Spleen (tissue), 11 donors: ENCODE measurements at regions not wholly inside any gene's neighbourhood (a gene's known extent, or its start where the extent isn't known, plus 50 kb on each side); places are given as distances from the start of the nearest gene placed in this dataset.

Experiments
- DNase-seq: peaks from one replicate; pipeline ENCODE4 v3.0.0-alpha.2; 2020
- H3K27ac ChIP-seq, 8 donors: fragments of 200-600 bp; sonication (generic) in 7 of 8; 1 replicate in 4 of 8; 2 replicates in 4 of 8; pipeline versions ENCODE4 v1.5.0 to v1.8.0; 2016 to 2021; ENCODE audit warnings: inconsistent platforms in 4 of 8, mild to moderate bottlenecking in 4 of 8, moderate library complexity in 1 of 8
- H3K27me3 ChIP-seq, 7 donors: fragments of 200-600 bp; sonication (generic) in 6 of 7; replicated peaks in 1 of 7; 1 replicate in 4 of 7; 2 replicates in 3 of 7; pipeline versions ENCODE4 v1.5.0 to v1.8.0; 2016 to 2021; ENCODE audit warnings: inconsistent platforms in 3 of 7, mild to moderate bottlenecking in 1 of 7
- H3K36me3 ChIP-seq, 6 donors: fragments of 200-600 bp; sonication (generic) in 5 of 6; 1 replicate in 4 of 6; 2 replicates in 2 of 6; pipeline versions ENCODE4 v1.5.0 to v1.8.0; 2016 to 2021; ENCODE audit warnings: inconsistent platforms in 2 of 6
- H3K4me1 ChIP-seq, 6 donors: fragments of 200-600 bp; sonication (generic) in 5 of 6; 1 replicate in 3 of 6; 2 replicates in 3 of 6; pipeline versions ENCODE4 v1.5.0 to v1.8.0; 2016 to 2021; ENCODE audit warnings: inconsistent platforms in 3 of 6
- H3K4me3 ChIP-seq, 8 donors: fragments of 200-600 bp; sonication (generic) in 7 of 8; 1 replicate in 4 of 8; 2 replicates in 4 of 8; pipeline versions ENCODE4 v1.5.0 to v1.8.0; 2016 to 2021; ENCODE audit warnings: inconsistent platforms in 4 of 8, mild to moderate bottlenecking in 4 of 8, moderate library complexity in 2 of 8
- H3K9me3 ChIP-seq, 8 donors: fragments of 200-600 bp; sonication (generic) in 7 of 8; 1 replicate in 4 of 8; 2 replicates in 4 of 8; pipeline versions ENCODE4 v1.5.0 to v1.8.0; 2016 to 2021; ENCODE audit warnings: inconsistent platforms in 4 of 8
- POLR2A ChIP-seq, 3 donors: fragments of 450-650 bp; IDR thresholded peaks; one replicate each; pipeline ENCODE4 v1.5.1; 2017; ENCODE audit warnings: antibody characterized with exemption in 3 of 3, mild to moderate bottlenecking in 1 of 3
- POLR2AphosphoS5 ChIP-seq, 3 donors: sonication (generic); formaldehyde crosslinking; IDR thresholded peaks; one replicate each; pipeline ENCODE4 v1.5.1; 2017; ENCODE audit warnings: antibody characterized with exemption in 3 of 3
- WGBS, 5 donors: extraction: QIAGEN DNeasy Blood & Tissue Kit in 3 of 5; methylation state at CpG; one replicate each; pipeline versions ENCODE4 v1.1.5 to v1.1.7; 2013 to 2018; 5-methylcytosine and 5-hydroxymethylcytosine counted together
- intact Hi-C: fragments of 100-400 bp; cut with DNase I; formaldehyde crosslinking; loops from one replicate; pipeline ENCODE4 v1.15.0; 2023; ENCODE audit warnings: low total_unique reads
- TF ChIP-seq, protein P1 (sequence below), 11 experiments: fragments of 200-600 bp in 7 of 11; fragments of 450-650 bp in 4 of 11; sonication (generic) in 4 of 11; IDR thresholded peaks in 8 of 11; conservative IDR thresholded peaks in 3 of 11; 1 replicate in 7 of 11; 2 replicates in 4 of 11; pipeline versions ENCODE4 v1.4.0 to v1.8.0; 2016 to 2021; ENCODE audit warnings: antibody characterized with exemption in 11 of 11, inconsistent platforms in 4 of 11, mild to moderate bottlenecking in 1 of 11
- donor health status: healthy with polysubstance abuse.
- donor health status: DM: no; HTN: no; CAD: no; lungs with moderate emphysema.
- donor health status: DM: no; HTN: no; CAD: no.
- donor health status: Bipolar disorder and iron deficiency.
- donor health status: healthy.
- donor health status: DM: no; HTN: no; CAD: no.
- donor health status: DM: yes; HTN: yes; CAD: no.

DNA sequence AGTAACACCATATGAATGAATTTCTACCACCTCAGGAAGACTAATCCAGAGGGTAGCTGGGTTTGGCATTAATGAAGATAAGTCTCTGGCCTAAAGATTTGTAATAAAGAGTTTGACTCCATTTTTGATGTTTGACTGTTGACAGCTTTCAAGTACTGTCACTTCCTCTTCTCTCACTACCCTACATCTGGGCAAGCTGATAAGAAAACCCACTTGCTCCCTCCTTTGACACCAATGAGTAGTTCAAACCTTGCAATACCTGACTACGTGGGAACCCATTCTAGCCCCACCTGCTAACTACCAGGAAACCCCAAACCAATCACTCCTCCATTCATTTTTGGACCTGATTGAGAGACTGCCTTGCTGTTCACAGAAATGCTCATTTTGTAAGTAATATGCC lies 621.5 kb downstream of the TENT5A start:
- intact Hi-C loops: no loop called here

DNA sequence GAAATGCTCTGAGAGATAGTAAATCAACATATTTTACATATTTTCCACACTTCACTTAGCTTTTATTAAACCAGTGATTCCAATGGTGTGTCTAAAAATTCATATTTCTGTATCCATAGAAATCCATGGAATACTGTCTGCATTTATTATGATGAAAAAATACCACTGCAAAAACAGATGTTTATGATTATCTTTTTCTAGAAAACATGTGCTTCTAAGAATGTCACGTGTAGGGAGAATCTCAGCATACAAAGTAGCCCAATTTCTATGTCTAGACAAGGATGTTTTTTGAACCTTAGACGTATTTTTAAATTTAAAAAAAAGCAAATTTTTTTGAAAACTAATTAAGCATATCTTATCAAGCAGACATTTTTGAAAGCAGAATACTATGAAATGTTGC lies 622.4 kb downstream of the TENT5A start:
- H3K27ac ChIP-seq: no peak overlapping the region
- TF ChIP-seq POLR2A (IDR thresholded peaks at IDR 0.05) (no peak), POLR2AphosphoS5 (IDR thresholded peaks at IDR 0.05) (no peak)
- TF ChIP-seq, protein P1, sequence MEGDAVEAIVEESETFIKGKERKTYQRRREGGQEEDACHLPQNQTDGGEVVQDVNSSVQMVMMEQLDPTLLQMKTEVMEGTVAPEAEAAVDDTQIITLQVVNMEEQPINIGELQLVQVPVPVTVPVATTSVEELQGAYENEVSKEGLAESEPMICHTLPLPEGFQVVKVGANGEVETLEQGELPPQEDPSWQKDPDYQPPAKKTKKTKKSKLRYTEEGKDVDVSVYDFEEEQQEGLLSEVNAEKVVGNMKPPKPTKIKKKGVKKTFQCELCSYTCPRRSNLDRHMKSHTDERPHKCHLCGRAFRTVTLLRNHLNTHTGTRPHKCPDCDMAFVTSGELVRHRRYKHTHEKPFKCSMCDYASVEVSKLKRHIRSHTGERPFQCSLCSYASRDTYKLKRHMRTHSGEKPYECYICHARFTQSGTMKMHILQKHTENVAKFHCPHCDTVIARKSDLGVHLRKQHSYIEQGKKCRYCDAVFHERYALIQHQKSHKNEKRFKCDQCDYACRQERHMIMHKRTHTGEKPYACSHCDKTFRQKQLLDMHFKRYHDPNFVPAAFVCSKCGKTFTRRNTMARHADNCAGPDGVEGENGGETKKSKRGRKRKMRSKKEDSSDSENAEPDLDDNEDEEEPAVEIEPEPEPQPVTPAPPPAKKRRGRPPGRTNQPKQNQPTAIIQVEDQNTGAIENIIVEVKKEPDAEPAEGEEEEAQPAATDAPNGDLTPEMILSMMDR (IDR thresholded peaks at IDR 0.05 in 8 of 11, conservative IDR thresholded peaks at IDR 0.05 in 3 of 11): no peak
- DNase-seq: no peak
- no peaks in the 10 kb centered on the region for H3K4me1 ChIP-seq
- intact Hi-C loops: no loop called here
- no peaks in the 10 kb centered on the region for H3K27me3 ChIP-seq
- H3K9me3 ChIP-seq: peaks cover 0 to 6% (median under 1%) of the 10 kb centered on the region in 8 donors
- 65 to 79% (median 71%) methylated on average over 2 of the region's 2 CpGs for WGBS, 5 donors
- H3K36me3 ChIP-seq: no peaks in the 10 kb centered on the region
- H3K4me3 ChIP-seq: no peak overlapping the region

More for the DNA sequence above, 621.5 kb downstream of the TENT5A start:
- Histone ChIP-seq H3K4me1 (no peaks in the 10 kb centered on the region), H3K27me3 (no peaks in the 10 kb centered on the region), H3K9me3 (peaks cover 0 to 13% (median 4%) of the 10 kb centered on the region in 8 donors), H3K27ac (no peak overlapping the region), H3K36me3 (no peaks in the 10 kb centered on the region), H3K4me3 (no peak overlapping the region)
- TF ChIP-seq POLR2A (IDR thresholded peaks at IDR 0.05): no peak
- TF ChIP-seq, protein P1 (IDR thresholded peaks at IDR 0.05 in 8 of 11, conservative IDR thresholded peaks at IDR 0.05 in 3 of 11): no peak
- WGBS, 5 donors: 14 to 33% (median 23%) methylated on average over 1 of the region's 1 CpG
- DNase-seq: no peak

DNA sequence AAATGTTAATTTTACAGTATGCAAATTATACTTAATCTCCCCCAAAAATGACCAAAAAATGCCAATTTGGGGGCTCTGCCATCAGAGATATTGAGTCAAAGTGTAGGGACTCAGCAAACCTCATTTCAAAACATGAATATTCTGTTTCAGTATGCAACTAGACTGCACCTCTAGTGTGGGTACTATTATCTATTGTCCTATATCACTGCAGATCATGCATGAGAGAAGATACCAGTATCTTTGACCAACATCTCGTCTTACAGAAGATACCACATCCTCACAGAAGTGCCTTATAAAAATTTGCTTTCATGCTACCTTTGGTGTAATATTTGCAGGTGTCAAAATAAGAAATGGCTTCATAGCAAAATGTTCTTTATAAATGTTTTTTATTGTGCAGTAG lies 623.8 kb downstream of the TENT5A start:
- H3K27me3 ChIP-seq: no peaks in the 10 kb centered on the region
- peaks cover 0 to under 1% (median 0%) of the 10 kb centered on the region in 8 donors for H3K9me3 ChIP-seq
- no peak overlapping the region for H3K27ac ChIP-seq
- H3K4me1 ChIP-seq: no peaks in the 10 kb centered on the region
- intact Hi-C loops: no loop called here
- WGBS, 5 donors: 36 to 62% (median 53%) methylated on average over 1 of the region's 1 CpG
- H3K4me3 ChIP-seq: no peak overlapping the region
- TF ChIP-seq, protein P1 (IDR thresholded peaks at IDR 0.05 in 8 of 11, conservative IDR thresholded peaks at IDR 0.05 in 3 of 11): no peak
- no peak for TF ChIP-seq POLR2A (IDR thresholded peaks at IDR 0.05)
- TF ChIP-seq POLR2AphosphoS5 (IDR thresholded peaks at IDR 0.05): no peak
- no peak for DNase-seq
- no peaks in the 10 kb centered on the region for H3K36me3 ChIP-seq

DNA sequence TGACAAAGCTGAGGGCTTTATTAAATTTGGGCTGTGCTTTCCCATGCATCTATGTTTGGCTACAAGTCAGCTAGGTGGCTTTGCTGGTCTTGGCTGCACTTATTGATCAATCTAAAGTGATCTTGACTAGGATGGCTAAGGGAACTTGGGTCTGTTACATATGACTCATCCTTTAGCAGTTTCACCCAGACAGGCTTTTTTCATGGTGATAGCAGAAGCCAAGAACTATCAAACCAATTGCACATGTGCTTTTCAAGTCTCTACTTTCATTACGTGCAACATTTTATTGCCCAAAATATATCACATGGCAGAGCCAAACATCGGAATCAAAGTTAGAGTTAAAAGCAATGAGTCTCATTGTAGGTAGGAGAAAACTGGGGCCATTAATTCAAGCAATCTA lies 626.3 kb downstream of the TENT5A start:
- Histone ChIP-seq H3K4me3 (no peak overlapping the region), H3K4me1 (no peaks in the 10 kb centered on the region), H3K27me3 (no peaks in the 10 kb centered on the region), H3K27ac (no peak overlapping the region), H3K9me3 (peaks cover 0 to 6% (median 0%) of the 10 kb centered on the region in 8 donors), H3K36me3 (no peaks in the 10 kb centered on the region)
- 77 to 96% (median 86%) methylated on average over 2 of the region's 2 CpGs for WGBS, 5 donors
- TF ChIP-seq POLR2AphosphoS5 (IDR thresholded peaks at IDR 0.05): no peak
- no peak for TF ChIP-seq POLR2A (IDR thresholded peaks at IDR 0.05)
- TF ChIP-seq, protein P1 (IDR thresholded peaks at IDR 0.05 in 8 of 11, conservative IDR thresholded peaks at IDR 0.05 in 3 of 11): no peak
- DNase-seq: no peak
- intact Hi-C loops: no loop called here
